ENCODE measurements at regions not wholly inside any gene's neighbourhood (a gene's known extent, or its start where the extent isn't known, plus 50 kb on each side); places are given as distances from the start of the nearest gene placed in this dataset.
"Not testable (repeated sequence)": the region's sequence is repeated elsewhere in the genome, so short reads cannot be mapped to it uniquely, and the experiment has no call there.

DNA sequence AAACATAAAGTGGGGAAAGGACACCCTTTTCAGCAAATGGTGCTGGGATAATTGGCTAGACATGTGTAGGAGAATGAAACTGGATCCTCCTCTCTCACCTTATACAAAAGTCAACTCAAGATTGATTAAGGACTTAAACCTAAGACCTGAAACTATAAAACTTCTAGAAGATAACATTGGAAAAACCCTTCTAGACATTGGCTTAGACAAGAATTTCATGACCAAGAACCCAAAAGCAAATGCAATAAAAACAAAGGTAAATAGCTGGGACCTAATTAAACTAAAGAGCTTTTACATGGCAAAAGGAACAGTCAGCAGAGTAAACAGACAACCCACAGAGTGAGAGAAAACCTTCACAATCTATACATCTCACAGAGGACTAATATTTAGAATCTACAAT is 55.4 kb upstream of the IGFBP5 start:
- DNase-seq (ENCODE audit: low spot score); H3K36me3 Mint-ChIP-seq (ENCODE audit: low read depth); H2AFZ ChIP-seq; H3K9me3 Mint-ChIP-seq; H3K4me2 ChIP-seq; H3K79me2 ChIP-seq (replicated peaks; ENCODE audit: insufficient read depth); H3K36me3 ChIP-seq (ENCODE audit: insufficient read depth); H4K20me1 ChIP-seq (replicated peaks; ENCODE audit: insufficient read depth); H3F3A ChIP-seq (replicated peaks; ENCODE audit: low read depth); H3K27me3 ChIP-seq (ENCODE audit: insufficient read depth); H3K27ac ChIP-seq (ENCODE audit: low read depth); H3K4me3 ChIP-seq; H3K4me3 Mint-ChIP-seq; H3K27ac Mint-ChIP-seq; H3K4me1 Mint-ChIP-seq; H3K4me1 ChIP-seq (ENCODE audit: insufficient read depth); ATAC-seq; H3K27me3 Mint-ChIP-seq (ENCODE audit: insufficient read depth, low read depth, poor library complexity): not testable (repeated sequence)
- H3K9me2 ChIP-seq (ENCODE audit: insufficient read depth), result peaks cover 15% of the 10 kb centered on the region; the same call in 1 of the 2 replicates

DNA sequence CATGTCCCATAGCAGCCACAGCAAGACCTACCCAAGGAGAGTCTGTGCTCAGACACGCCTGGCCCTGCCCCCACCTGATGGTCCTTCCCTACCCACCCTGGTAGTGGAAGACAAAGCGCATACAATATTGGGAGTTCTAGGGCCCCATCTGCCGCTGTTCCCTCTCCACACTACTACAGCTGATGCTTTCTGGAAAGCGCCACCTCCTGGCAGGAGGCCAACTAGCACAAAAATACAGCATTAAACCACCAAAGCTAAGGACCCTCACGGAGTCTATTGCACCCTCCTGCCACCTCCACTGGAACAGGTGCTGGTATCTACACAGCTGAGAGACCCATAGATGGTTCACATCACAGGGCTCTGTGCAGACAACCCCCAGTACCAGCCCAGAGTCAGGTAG is 50.9 kb upstream of the IGFBP5 start:
- TF ChIP-seq, protein P1, sequence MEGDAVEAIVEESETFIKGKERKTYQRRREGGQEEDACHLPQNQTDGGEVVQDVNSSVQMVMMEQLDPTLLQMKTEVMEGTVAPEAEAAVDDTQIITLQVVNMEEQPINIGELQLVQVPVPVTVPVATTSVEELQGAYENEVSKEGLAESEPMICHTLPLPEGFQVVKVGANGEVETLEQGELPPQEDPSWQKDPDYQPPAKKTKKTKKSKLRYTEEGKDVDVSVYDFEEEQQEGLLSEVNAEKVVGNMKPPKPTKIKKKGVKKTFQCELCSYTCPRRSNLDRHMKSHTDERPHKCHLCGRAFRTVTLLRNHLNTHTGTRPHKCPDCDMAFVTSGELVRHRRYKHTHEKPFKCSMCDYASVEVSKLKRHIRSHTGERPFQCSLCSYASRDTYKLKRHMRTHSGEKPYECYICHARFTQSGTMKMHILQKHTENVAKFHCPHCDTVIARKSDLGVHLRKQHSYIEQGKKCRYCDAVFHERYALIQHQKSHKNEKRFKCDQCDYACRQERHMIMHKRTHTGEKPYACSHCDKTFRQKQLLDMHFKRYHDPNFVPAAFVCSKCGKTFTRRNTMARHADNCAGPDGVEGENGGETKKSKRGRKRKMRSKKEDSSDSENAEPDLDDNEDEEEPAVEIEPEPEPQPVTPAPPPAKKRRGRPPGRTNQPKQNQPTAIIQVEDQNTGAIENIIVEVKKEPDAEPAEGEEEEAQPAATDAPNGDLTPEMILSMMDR (conservative IDR thresholded peaks at IDR 0.05; ENCODE audit: low read depth in 2 of 2), result peak; percentile 60 to 63
- DNase-seq (ENCODE audit: low spot score), result peak; percentile 16
- not testable (repeated sequence) for H3K36me3 Mint-ChIP-seq (ENCODE audit: low read depth); H3K79me2 ChIP-seq (replicated peaks; ENCODE audit: insufficient read depth); H3K9me3 Mint-ChIP-seq; H3K4me3 ChIP-seq; H3K4me3 Mint-ChIP-seq; ATAC-seq; H3K27ac ChIP-seq (ENCODE audit: low read depth); H3K27me3 Mint-ChIP-seq (ENCODE audit: insufficient read depth, low read depth, poor library complexity); H4K20me1 ChIP-seq (replicated peaks; ENCODE audit: insufficient read depth); H3K4me1 Mint-ChIP-seq; H3K27ac Mint-ChIP-seq; H3K4me1 ChIP-seq (ENCODE audit: insufficient read depth); H3K4me2 ChIP-seq; H3K27me3 ChIP-seq (ENCODE audit: insufficient read depth); H3F3A ChIP-seq (replicated peaks; ENCODE audit: low read depth); H3K36me3 ChIP-seq (ENCODE audit: insufficient read depth); H2AFZ ChIP-seq
- H3K9me2 ChIP-seq (ENCODE audit: insufficient read depth), result peaks cover 21% of the 10 kb centered on the region

DNA sequence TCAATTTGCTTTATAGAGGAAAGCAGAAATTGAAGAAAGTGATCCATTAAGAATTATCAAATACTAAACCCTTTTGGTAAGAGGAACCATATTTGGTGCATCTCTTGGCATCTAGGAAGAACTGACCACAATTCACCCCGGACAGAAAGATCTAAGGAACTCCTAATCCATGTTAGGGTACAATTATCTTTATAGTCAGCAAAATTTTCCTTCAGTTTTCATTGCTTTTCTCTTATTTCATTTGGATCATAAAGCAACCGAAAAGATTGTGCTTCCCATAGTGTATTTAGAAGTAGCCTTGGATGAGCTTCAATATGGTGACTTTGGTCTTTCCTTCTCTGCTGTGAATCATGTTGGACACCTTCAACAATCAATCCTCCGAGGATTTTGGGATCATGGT is 50.1 kb upstream of the IGFBP5 start:
- Histone ChIP-seq H3F3A (replicated peaks; ENCODE audit: low read depth) (no peaks in the 10 kb centered on the region), H3K27ac (ENCODE audit: low read depth) (no peak overlapping the region), H3K36me3 (ENCODE audit: insufficient read depth) (no peaks in the 10 kb centered on the region), H3K4me1 (ENCODE audit: insufficient read depth) (no peaks in the 10 kb centered on the region; the same call in 1 of the 2 replicates), H3K27me3 (ENCODE audit: insufficient read depth) (no peaks in the 10 kb centered on the region), H3K79me2 (replicated peaks; ENCODE audit: insufficient read depth) (no peaks in the 10 kb centered on the region), H3K4me3 (no peak overlapping the region), H3K9me2 (ENCODE audit: insufficient read depth) (peaks cover 24% of the 10 kb centered on the region), H4K20me1 (replicated peaks; ENCODE audit: insufficient read depth) (no peaks in the 10 kb centered on the region), H2AFZ (peak overlapping the region; percentile 28; the same call in 1 of the 2 replicates), H3K4me2 (no peak overlapping the region)
- Mint-ChIP-seq H3K4me3 (no peak overlapping the region), H3K9me3 (peaks cover 7% of the 10 kb centered on the region; the same call in 2 of the 3 replicates), H3K36me3 (ENCODE audit: low read depth) (no peaks in the 10 kb centered on the region; the same call in 2 of the 3 replicates), H3K4me1 (no peaks in the 10 kb centered on the region), H3K27me3 (ENCODE audit: insufficient read depth, low read depth, poor library complexity) (peaks cover 2% of the 10 kb centered on the region), H3K27ac (no peak overlapping the region)
- DNase-seq (ENCODE audit: low spot score) (no peak), ATAC-seq (no peak)
- TF ChIP-seq POLR2AphosphoS5 (IDR thresholded peaks at IDR 0.05; ENCODE audit: low read depth) (no peak), ZNF331 (CRISPR knock-in tag; IDR thresholded peaks at IDR 0.05; ENCODE audit: low read depth) (no peak), ZNF114 (CRISPR knock-in tag; IDR thresholded peaks at IDR 0.05) (no peak), CREB1 (CRISPR knock-in tag; IDR thresholded peaks at IDR 0.05; ENCODE audit: low read depth) (no peak), EZH2phosphoT487 (IDR thresholded peaks at IDR 0.05; ENCODE audit: unreplicated experiment) (no peak)
- TF ChIP-seq, protein P2, sequence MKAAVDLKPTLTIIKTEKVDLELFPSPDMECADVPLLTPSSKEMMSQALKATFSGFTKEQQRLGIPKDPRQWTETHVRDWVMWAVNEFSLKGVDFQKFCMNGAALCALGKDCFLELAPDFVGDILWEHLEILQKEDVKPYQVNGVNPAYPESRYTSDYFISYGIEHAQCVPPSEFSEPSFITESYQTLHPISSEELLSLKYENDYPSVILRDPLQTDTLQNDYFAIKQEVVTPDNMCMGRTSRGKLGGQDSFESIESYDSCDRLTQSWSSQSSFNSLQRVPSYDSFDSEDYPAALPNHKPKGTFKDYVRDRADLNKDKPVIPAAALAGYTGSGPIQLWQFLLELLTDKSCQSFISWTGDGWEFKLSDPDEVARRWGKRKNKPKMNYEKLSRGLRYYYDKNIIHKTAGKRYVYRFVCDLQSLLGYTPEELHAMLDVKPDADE (IDR thresholded peaks at IDR 0.05), result no peak
- TF ChIP-seq, protein P1 (conservative IDR thresholded peaks at IDR 0.05; ENCODE audit: low read depth in 2 of 2), result no peak

Data from GM23338 (cell line).